Loucy (cell line): ENCODE measurements at regions not wholly inside any gene's neighbourhood (a gene's known extent, or its start where the extent isn't known, plus 50 kb on each side); places are given as distances from the start of the nearest gene placed in this dataset.

Experiments used
- H2AFZ ChIP-seq: fragments of 200-600 bp; sonication (generic); 2 replicates; pipeline ENCODE4 v1.6.0; 2016; ENCODE audit warnings: antibody characterized with exemption, mild to moderate bottlenecking, low read length, moderate library complexity
- H3F3A ChIP-seq: fragments of 200-600 bp; 2 replicates; pipeline ENCODE4 v1.6.0; 2016; ENCODE audit warnings: antibody characterized with exemption, low read depth, mild to moderate bottlenecking
- H3K27me3 ChIP-seq: fragments of 200-600 bp; sonication (generic); 2 replicates; pipeline ENCODE4 v1.6.1; 2014; ENCODE audit warnings: low read length, mild to moderate bottlenecking; ENCODE audit not compliant: insufficient read depth, poor library complexity, severe bottlenecking
- H3K36me3 ChIP-seq: fragments of 200-600 bp; sonication (generic); 2 replicates; pipeline ENCODE4 v1.6.1; 2016; ENCODE audit warnings: low read length; ENCODE audit not compliant: insufficient read depth
- H3K4me1 ChIP-seq: fragments of 200-600 bp; sonication (generic); 2 replicates; pipeline ENCODE4 v1.5.1; 2014; ENCODE audit warnings: low read length, mild to moderate bottlenecking; ENCODE audit not compliant: insufficient read depth, poor library complexity, severe bottlenecking
- H3K4me2 ChIP-seq: fragments of 200-600 bp; sonication (generic); 2 replicates; pipeline ENCODE4 v1.6.0; 2014; ENCODE audit warnings: antibody characterized with exemption, low read length, low read depth, mild to moderate bottlenecking; ENCODE audit not compliant: poor library complexity, severe bottlenecking
- H3K4me3 ChIP-seq: fragments of 200-600 bp; sonication (generic); 2 replicates; pipeline ENCODE4 v1.5.1; 2014; ENCODE audit warnings: low read length, mild to moderate bottlenecking, mixed read lengths; ENCODE audit not compliant: poor library complexity, severe bottlenecking
- H3K79me2 ChIP-seq: fragments of 200-600 bp; sonication (generic); 2 replicates; pipeline ENCODE4 v1.6.1; 2014; ENCODE audit warnings: low read length; ENCODE audit not compliant: insufficient read depth
- H3K9ac ChIP-seq: fragments of 200-600 bp; sonication (generic); 2 replicates; pipeline ENCODE4 v1.6.0; 2014; ENCODE audit warnings: mild to moderate bottlenecking, low read depth, low read length, moderate library complexity; ENCODE audit not compliant: poor library complexity, severe bottlenecking
- H3K9me2 ChIP-seq: fragments of 200-600 bp; sonication (generic); replicated peaks from 2 replicates; pipeline ENCODE4 v1.6.1; 2016; ENCODE audit warnings: low read depth, low read length, mixed read lengths
- H3K9me3 ChIP-seq: fragments of 200-600 bp; sonication (generic); 2 replicates; pipeline ENCODE4 v1.6.1; 2014; ENCODE audit warnings: mild to moderate bottlenecking, antibody characterized with exemption, low read length, low read depth; ENCODE audit not compliant: insufficient read depth
- H4K20me1 ChIP-seq: fragments of 200-600 bp; sonication (generic); 2 replicates; pipeline ENCODE4 v1.6.0; 2014; ENCODE audit warnings: antibody characterized with exemption, low read length, mild to moderate bottlenecking; ENCODE audit not compliant: insufficient read depth, poor library complexity, severe bottlenecking
- CTCF ChIP-seq: fragments of 200-600 bp; sonication (generic); conservative IDR thresholded peaks from 2 replicates; pipeline ENCODE4 v1.5.1; 2014; ENCODE audit warnings: mild to moderate bottlenecking, antibody characterized with exemption, low read length
- EZH2phosphoT487 ChIP-seq: fragments of 200-600 bp; IDR thresholded peaks from 2 replicates; pipeline ENCODE4 v1.6.1; 2018; ENCODE audit warnings: antibody characterized with exemption, mild to moderate bottlenecking, moderate library complexity, borderline replicate concordance

GRCh38 chr14:44317441-44317746 lies 189.7 kb downstream of the FSCB start:
- no peaks in the 10 kb centered on the region for H3F3A ChIP-seq
- H3K4me1 ChIP-seq: no peaks in the 10 kb centered on the region
- no peak overlapping the region for H2AFZ ChIP-seq
- no peaks in the 10 kb centered on the region for H3K9me2 ChIP-seq
- no peaks in the 10 kb centered on the region for H4K20me1 ChIP-seq
- no peak overlapping the region for H3K4me2 ChIP-seq
- no peaks in the 10 kb centered on the region for H3K9me3 ChIP-seq
- no peaks in the 10 kb centered on the region for H3K36me3 ChIP-seq
- H3K9ac ChIP-seq: no peak overlapping the region
- no peaks in the 10 kb centered on the region for H3K27me3 ChIP-seq
- no peak for TF ChIP-seq EZH2phosphoT487
- no peak for TF ChIP-seq CTCF
- H3K79me2 ChIP-seq: no peaks in the 10 kb centered on the region
- no peak overlapping the region for H3K4me3 ChIP-seq

DNA sequence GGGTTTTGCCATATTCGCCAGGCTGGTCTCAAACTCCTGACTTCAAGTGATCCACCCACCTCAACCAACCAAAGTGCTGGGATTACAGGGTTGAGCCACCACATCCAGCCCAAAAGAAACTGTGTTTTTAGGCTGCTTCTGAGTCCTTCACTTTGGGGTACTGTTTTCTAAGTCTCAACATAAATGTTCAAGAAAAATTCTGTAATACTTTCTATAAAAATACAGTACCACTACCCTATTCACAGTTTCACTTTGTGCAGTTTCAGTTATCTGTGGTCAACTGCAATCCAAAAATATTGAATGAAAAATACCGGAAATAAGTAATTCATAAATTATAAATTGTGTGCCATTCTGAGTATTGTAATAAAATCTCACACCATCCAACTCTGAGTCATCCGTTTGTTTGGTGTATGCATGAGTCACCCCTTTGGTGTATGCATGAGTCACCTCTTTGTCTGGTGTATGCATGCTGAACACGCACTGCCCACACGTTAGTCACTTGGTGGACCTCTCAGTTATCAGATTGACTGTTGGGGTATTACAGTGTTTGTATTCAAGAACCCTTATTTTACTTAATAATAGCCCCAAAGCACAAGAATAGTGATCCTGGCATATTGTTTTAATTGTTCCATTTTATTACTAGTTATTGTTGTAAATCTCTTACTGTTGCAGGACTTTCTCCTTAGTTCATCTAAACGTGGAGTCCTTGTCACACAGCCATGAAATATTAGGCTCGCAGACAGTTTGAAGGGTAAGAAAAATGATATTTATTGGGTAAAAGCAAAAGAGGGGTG lies 190.2 kb downstream of the FSCB start:
- Histone ChIP-seq H4K20me1 (no peaks in the 10 kb centered on the region), H3K36me3 (no peaks in the 10 kb centered on the region), H3K9me2 (no peaks in the 10 kb centered on the region), H3K4me1 (no peaks in the 10 kb centered on the region), H2AFZ (no peak overlapping the region), H3K9me3 (no peaks in the 10 kb centered on the region), H3K4me3 (no peak overlapping the region), H3K27me3 (no peaks in the 10 kb centered on the region), H3K9ac (no peak overlapping the region), H3K4me2 (no peak overlapping the region), H3K79me2 (no peaks in the 10 kb centered on the region), H3F3A (no peaks in the 10 kb centered on the region)
- TF ChIP-seq CTCF: no peak
- no peak for TF ChIP-seq EZH2phosphoT487

DNA sequence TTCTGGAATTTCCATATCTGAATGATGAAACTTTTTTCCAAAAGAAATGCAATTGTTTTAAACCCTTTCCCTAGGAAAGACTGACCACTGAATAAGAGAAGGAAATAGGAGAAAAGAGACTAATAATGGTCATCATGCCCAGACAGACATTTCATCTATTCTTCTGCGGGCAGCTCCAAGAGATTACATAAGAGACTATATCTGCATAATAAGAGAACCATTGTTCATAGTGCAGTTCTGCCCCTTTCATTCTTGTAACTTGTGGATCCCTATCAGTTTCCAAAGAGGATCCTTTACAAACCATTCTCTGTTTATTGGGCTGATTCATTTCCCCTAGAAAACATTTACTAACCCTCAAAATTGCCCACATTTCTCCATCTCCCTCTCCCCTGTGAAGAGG lies 197.8 kb downstream of the FSCB start:
- Histone ChIP-seq H3K9me2 (no peaks in the 10 kb centered on the region), H3K9ac (no peak overlapping the region), H3K4me1 (no peaks in the 10 kb centered on the region), H3K36me3 (no peaks in the 10 kb centered on the region), H3K27me3 (no peaks in the 10 kb centered on the region), H2AFZ (no peak overlapping the region), H3K9me3 (no peaks in the 10 kb centered on the region), H3K4me2 (no peak overlapping the region), H3K4me3 (no peak overlapping the region), H3F3A (no peaks in the 10 kb centered on the region), H3K79me2 (no peaks in the 10 kb centered on the region), H4K20me1 (no peaks in the 10 kb centered on the region)
- TF ChIP-seq CTCF (no peak), EZH2phosphoT487 (no peak)
